ENCODE measurements at regions not wholly inside any gene's neighbourhood (a gene's known extent, or its start where the extent isn't known, plus 50 kb on each side); places are given as distances from the start of the nearest gene placed in this dataset.
A peak's percentile ranks its signal among the peaks of the same experiment; 100 is the strongest.
"Not testable (repeated sequence)": the region's sequence is repeated elsewhere in the genome, so short reads cannot be mapped to it uniquely, and the experiment has no call there.

DNA sequence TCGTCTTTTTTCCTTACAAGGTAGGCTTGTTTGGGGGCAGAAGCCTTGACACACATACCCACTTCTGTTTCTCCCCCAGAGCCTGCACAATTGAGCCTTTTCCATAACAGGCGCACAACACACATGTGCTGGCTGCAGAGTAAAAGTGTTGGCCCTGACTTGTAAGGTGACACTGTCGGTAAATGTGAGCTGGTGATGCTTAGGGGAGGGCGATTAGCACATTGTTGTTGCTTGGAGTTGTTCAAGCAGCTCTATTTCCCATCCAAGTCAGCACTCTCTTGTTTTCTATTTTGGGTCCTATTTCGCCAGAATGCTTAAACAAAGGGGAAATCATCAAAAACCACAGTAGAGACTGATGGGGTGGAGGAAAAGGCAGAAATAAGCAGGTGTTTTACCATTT lies 51.9 kb upstream of the PTPRJ start:
- DNase-seq (ENCODE audit: low read depth in 2 of 3, low spot score in 2 of 3) = peak in 1 of 3 donors; percentile 36

DNA sequence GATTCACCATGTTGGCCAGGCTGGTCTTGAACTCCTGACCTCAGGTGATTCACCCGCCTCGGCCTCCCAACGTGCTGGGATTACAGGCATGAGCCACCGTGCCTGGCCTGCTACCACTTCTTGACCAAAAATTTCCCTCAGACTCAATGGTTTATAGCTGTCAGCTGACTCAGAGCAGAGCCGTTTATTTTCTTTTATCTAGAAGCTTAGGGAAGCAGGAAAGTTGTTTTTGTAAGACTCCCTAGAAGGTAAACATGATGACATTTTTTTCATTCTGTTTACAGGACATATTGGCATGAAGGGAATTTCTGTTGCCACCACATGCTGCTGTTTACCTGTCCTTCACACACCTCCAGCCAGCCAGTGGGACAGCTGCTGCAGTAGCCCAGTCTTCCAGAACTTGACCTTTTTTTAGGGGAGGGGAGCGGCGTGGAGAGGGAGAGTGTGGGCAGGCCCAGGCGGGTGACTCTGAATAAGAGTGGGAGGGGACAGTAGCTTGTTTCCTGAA lies 56.1 kb upstream of the PTPRJ start:
- DNase-seq (ENCODE audit: low read depth in 2 of 3, low spot score in 2 of 3) = no peak

DNA sequence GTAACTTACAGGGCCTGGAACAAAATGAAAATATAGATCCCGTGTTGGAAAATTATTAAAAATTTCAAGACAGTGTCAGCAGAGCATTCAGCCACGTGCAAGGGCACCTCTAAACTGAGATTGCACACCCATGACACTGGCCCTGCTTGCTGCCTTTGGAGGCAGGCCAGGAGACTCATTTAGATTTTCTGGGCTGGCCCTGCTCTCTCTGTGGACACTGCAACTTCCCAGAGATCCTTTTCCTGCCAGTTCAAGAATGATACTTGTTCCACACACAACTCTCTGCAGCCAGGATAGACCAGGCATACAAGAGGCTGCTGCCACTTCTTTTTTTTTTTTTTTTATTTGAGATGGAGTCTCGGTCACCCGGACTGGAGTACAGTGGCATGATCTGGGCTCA lies 56.7 kb upstream of the PTPRJ start:
- DNase-seq (ENCODE audit: low read depth in 2 of 3, low spot score in 2 of 3) = no peak

DNA sequence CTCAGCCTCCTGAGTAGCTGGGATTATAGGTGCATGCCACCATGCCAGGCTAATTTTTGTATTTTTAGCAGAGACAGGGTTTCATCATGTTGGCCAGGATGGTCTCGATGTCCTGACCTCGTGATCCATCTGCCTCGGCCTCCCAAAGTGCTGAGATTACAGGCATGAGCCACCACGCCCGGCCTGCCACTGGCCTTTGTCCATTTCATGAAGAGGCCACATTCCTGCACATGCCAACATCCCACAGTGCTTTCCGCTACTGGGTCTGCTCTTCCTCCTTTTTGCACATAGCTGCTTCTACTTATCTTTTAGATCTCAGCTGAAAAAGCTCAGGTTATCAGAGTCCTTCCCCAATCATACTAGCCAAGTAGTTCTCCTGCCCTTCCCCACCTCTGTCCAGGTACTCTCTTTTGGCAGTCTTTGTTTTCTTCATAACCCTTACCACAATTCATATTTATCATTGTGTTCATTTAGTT lies 59.2 kb upstream of the PTPRJ start:
- DNase-seq (ENCODE audit: low read depth in 2 of 3, low spot score in 2 of 3) = not testable (repeated sequence)

DNA sequence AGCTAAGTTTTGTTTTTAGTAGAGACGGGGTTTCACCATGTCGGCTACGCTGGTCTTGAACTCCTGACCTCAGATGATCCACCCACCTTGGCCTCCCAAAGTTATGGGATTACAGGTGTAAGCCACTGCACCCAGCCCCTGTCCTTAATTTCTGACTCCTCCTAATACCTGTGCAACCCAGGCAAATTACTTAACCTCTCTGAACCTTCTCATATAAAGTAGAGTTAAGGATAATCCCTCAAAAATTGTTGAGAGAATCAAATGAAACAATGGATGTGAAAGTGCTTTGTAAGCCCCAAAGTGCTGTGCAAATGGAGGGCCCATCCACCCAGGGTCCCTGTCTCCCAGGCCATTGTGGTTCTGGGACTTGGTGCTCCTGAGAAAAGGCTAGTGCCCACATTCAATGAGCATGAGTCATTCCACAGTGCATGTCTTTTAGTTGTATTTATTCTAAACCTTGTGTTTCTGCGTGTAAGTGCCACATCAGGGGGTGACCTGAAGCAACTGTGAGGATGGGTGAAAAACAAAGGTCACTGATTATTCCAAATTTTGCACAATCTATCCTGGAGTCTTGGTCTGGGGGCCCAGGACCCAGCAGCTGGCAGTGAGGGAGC lies 61.4 kb upstream of the PTPRJ start:
- DNase-seq (ENCODE audit: low read depth in 2 of 3, low spot score in 2 of 3) = no peak

DNA sequence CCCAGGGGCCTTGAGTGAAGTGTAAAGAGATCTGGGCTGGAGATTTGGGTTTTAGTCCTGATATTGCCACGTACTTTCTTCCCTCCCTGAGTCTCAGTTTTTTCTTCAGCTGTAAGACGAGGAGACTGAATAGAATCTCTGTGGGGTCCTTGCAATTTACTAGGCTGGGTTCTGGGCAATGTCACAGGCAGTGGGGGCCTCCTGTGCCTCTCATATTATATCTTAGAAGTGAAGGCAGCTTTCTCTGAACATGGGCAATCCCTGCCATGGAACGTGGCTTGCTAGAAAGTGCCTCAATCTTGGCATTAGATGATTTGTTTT lies 62.0 kb upstream of the PTPRJ start:
- no peak for DNase-seq (ENCODE audit: low read depth in 2 of 3, low spot score in 2 of 3)

DNA sequence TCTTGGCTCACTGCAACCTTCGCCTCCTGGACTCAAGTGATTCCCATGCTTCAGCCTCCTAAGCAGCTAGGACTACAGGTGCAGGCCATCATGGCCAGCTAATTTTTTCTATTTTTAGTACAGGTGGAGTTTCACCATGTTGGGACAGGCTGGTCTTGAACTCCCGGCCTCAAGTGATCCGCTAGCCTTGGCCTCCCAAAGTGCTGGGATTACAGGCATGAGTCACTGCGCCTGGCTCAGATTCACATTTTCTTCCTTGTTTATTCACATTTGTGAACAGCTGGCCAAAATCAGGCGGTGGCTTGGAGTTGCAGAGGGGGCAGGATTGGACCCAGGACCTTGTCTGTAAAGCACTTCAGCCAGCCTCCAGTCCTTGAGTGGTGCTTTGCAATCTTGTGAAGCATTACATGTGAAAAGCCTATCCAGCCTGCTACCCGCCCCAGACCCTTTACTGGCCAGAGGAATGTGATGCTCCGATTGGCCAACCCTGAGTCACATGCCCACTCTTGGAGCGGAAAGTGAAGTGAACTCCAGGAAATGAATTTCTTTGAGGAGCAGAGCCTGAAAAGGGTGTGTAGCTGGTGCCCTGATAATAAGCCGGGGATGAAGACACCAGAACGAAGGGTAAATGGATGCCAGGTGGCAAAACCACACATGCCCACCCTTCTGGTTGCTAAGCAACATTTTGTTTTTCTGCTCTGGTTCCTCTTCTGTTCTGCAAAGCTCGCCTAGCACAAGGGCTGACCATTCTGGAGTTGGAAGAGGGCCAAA lies 62.6 kb upstream of the PTPRJ start:
- DNase-seq (ENCODE audit: low read depth in 2 of 3, low spot score in 2 of 3) = peak in 2 of 3 donors; percentile 94 to 96

DNA sequence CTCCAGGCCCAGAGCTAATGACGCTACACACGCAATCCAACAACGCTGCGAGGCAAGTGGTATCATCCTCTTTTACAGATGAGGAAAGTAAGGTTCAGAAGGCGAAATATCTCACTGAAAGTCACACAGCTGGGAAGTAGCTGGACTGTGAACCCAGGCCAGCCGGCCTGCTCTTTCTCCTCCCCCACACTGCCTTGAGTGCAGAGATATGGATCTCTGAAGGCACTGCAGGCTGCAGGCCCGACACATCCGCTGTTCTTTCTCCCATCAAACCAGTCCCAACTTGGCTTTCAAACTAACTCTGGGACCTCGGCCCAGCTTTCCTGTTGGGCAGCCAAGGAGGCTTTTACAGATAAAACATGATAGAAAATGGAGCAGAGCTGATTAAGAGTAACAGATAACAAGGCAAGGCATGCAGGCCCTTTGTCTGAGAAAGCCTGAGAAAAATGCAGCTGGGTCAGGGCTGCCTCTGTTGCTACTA lies 64.0 kb upstream of the PTPRJ start:
- DNase-seq (ENCODE audit: low read depth in 2 of 3, low spot score in 2 of 3) = no peak

DNA sequence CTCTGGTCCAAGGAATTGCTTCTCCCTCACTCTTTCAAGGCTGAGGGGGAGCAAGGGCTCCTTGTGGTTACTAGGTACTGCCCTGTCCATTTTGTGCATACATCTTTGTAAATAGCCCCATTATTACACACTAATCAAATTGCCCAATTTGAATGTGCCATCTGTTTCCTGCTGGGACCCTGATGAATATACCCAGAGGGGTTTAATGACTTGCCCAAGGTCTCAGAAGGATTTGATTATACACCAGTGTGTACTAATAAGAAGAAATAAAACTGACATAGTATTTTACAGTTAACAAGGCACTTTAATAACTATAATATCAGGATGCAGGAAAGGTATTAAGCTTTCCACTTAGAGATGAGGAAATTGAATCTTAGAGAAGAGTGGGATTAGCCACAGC lies 64.6 kb upstream of the PTPRJ start:
- DNase-seq (ENCODE audit: low read depth in 2 of 3, low spot score in 2 of 3) = no peak

DNA sequence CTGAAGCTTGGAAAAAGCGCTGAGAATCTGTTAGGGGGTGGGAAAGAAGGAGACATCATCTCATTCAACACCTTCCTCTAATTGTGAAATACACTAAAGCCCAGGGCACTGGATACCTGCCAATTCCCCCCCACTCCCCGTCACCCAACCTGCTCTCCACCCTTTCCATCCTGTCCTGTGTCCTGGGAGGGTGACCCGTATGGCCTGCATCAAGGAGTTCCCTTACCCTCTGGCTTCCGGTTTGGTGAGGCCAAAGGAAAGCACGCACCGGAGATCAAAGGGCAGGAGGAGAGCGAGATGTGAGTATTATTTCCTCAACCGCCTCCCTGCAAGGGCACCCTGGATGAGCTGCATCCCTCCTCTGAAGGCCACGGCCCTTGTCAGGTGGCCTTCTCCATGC lies 65.0 kb upstream of the PTPRJ start:
- no peak for DNase-seq (ENCODE audit: low read depth in 2 of 3, low spot score in 2 of 3)

DNA sequence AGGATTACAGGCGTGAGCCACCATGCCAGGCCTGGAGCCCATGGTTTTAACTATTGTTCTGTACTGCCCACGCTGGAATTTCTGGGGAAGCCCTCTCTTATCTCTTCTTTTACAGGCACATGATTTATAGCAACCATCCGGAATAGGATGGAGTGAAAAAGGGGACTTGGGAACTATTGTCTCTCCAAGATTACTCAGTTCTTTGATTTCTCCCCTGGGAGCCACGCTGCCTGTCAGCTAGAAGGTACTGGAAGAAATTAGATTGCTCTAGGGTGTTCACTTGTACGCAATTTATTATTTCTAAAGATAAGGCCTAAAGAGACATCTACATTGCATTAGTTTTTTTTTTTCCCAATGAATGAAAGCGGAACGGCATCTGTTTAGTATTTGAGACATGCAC lies 65.6 kb upstream of the PTPRJ start:
- no peak for DNase-seq (ENCODE audit: low read depth in 2 of 3, low spot score in 2 of 3)

DNA sequence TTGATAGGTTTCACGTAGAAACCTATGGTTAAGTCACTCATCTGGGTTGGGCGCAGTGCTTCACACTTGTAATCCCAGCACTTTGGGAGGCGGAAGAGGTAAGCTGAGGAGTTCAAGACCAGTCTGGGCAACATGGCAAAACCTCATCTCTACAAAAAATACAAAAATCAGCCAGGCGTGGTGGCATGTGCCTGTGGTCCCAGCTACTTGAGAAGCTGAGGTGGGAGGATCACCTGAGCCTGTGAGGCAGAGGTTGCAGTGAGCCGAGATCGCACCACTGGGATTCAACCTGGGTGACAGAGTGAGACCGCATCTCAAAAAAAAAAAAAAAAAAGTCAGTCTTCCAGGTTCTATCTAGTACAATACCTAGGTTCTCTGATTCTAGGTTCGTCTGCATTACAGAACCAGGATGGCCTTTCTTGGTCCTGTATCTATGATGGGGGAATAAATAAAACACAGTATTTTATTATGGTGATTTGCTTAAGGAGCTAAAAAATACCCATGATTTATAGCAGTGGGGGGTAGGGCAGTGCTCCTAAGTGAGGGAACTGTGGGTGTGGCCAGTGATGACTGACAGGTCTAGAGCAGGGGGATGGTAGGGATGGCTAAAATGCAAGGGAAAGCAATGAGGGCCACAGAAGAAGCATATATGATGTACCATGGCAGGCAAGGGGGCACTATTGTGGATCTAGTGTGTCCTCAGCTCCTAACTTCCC lies 65.5 kb upstream of the NUP160 start:
- DNase-seq (ENCODE audit: low read depth in 2 of 3, low spot score in 2 of 3) = no peak

DNA sequence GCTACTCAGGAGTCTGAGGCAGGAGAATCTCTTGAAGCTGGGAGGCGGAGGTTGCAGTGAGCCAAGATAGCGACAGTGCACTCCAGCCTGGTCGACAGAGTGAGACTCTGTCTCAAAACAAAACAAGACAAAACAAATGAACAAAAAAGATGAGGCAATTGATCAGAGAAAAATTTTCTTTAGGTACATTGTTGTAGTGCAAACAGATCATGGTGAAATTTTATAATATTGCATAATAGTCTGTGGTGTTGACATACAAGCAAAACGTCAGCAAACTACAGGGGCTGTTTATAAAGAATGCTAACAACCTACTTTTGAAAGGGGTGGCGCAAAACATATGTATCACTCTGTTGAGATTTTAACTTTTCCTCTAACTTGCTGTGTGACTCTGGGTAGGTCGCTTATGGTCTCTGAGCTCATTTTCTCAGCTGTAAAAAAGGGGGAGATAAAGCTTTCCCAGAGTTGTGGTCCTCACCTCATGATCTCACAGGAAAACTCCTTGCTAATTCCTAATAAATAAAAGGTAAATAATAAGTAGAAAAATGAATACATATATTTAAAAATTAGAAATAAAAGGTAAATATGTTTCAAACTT lies 64.8 kb upstream of the NUP160 start:
- no peak for DNase-seq (ENCODE audit: low read depth in 2 of 3, low spot score in 2 of 3)

DNA sequence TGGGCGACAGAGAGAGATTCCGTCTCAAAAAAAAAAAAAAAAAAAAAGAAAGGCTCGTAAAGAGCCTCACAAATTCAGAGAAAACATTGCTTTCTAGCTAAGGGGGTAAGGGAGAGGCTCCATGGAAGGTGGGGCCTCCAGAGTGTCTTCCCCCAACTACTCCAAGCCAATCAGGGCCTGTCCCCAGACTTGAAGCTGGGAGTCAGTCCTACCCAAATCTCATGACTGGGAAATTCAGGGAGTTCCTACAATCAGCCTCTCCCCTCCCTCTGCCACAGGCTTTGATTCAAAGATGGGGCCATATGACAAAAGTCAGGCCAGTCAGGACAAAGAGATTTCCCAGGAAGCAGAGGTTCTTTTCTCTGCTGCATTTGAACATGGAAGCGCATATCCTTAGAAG lies 63.0 kb upstream of the NUP160 start:
- no peak for DNase-seq (ENCODE audit: low read depth in 2 of 3, low spot score in 2 of 3)

DNA sequence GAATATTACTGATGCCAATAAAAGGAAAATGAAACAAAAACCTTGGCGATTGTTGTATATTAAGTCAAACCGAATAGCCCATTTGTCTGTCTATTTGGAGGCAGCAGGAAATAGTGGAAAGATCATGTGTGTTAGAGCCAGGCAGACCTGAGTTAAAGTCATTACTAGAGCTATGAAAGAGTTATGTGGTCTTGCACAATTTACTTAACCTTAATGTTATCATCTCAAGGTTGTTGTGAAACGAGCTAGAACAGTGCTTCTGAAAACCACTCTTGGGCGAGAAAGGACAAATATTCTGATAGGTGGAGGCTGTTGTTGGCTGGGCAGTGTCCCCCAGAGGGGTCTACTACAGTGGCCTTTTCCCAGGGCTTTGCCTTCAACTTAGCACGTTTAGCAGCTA lies 60.0 kb upstream of the NUP160 start:
- no peak for DNase-seq (ENCODE audit: low read depth in 2 of 3, low spot score in 2 of 3)

DNA sequence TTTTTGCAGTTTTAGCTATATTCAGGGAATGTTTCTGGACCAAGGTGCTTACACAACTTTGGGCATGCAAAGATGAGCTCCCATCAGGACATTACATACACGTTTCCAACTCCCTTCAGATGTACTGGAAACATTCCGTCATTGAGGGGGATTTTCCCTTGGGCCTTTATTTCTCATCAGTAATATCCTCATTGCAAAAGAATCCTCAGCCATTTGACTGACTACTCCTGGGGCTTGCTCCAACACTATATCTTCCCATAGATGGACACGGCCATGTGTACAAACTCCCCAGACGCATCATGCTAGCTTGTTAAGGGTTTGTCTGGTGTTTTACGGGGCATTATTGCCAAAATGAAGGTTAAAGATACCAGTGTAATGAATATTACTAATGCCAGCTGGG lies 59.3 kb upstream of the NUP160 start:
- DNase-seq (ENCODE audit: low read depth in 2 of 3, low spot score in 2 of 3) = no peak

DNA sequence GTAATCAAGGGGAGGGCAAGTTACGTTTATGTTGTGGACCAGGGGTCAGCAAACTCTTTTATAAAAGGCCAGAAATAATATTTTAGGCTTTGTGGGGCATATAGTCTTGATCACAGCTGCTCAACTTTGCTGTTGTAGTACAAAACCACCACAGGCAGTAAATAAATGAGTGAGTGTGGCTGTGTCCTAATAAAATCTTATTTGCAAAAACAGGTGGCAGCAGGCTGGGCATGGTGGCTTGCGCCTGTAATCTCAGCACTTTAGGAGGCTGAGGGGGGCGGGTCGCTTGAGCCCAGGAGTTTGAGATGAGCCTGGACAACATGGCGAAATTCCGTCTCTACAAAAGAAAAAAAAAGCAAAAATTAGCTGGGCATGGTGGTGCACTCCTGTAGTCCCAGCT lies 57.9 kb upstream of the NUP160 start:
- DNase-seq (ENCODE audit: low read depth in 2 of 3, low spot score in 2 of 3) = no peak

DNA sequence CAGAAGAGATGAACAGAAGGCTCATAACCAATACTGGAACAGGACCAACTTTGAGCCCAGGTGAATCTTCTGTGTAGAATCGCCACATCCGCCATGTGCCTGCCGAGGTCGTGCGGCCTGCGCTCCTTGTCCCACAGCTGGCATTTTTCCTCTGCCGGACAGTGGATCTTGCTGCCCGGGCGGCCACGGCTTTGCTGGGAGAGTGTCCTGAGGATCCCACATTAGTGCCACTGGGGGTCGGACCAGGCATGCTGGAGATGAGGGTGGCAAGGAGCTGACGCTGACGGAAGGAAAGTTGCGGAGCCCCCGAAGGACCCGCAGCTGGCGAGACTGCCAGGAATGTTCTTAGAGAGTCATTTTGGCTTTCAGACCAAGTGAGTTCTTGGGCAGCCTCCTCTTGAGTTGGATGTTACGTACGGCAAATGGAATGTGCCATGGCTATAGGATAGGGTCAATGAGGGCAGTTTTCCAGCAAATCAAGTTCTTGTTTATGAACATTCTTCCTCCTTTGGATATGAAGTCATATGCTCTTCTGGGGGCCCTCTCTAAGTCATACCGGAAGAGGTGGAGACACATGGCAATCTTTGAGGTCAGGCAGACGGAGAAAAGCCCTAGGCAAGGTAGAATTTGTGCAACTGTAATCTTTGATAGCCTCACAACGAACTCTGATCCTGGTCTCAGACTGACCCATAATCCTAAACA lies 57.4 kb upstream of the NUP160 start:
- no peak for DNase-seq (ENCODE audit: low read depth in 2 of 3, low spot score in 2 of 3)

DNA sequence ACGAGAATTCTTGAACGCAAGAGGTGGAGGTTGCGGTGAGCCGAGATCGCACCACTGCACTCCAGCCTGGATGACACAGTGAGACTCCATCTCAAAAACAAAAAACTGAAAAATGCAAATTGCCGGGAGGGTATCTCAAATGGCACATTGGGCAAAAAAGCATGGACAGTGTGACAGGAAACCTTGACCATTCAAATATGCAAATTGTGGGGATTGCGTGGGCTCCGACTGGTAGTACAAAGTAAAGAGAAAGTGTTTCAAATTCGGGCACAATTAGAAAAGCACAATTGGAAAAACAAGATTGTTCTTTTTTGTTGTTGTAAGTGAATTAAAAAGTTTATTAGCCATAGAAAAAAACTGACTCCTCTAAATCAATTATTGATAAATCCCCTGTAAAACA lies 56.7 kb upstream of the NUP160 start:
- no peak for DNase-seq (ENCODE audit: low read depth in 2 of 3, low spot score in 2 of 3)

DNA sequence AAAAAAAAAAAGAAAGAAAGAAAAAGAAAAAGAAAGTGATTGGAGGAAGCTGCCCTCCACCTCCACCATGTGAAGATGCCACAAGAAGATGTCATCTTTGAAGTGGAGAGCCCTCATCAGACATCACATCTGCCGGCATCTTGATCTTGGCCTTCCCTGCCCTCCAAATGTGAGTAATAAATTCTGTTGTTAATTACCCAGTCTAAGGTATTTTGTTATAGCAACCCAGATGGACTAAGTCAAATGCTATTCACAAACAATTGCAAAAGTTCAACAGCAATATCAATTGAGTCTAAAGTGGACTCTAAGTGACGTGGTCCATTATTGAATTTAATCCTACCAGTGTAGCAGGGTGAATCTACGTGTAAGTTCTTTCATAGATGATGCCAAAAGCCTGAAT lies 55.9 kb upstream of the NUP160 start:
- DNase-seq (ENCODE audit: low read depth in 2 of 3, low spot score in 2 of 3) = no peak

DNA sequence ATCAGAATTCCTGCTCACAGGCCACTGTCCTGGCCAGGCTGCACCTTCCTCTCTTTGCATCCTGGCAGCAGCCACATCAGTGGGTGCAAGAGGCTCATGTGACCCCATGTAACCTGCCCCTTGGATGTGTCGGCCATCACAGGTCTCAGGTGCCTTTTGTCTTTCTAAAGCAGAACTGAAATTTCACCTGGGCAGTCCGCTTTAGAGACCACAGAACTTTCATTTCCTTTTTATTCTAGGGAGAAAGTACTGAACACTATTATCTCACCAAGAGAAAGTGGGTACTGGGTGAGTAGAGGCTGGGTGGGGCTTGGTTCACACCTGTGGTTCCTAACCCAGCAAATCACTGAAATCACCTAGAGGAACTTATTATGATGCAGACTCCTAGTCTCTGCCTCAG lies 51.7 kb upstream of the NUP160 start:
- DNase-seq (ENCODE audit: low read depth in 2 of 3, low spot score in 2 of 3) = no peak
